ENCODE measurements at regions not wholly inside any gene's neighbourhood (a gene's known extent, or its start where the extent isn't known, plus 50 kb on each side); places are given as distances from the start of the nearest gene placed in this dataset.

DNA sequence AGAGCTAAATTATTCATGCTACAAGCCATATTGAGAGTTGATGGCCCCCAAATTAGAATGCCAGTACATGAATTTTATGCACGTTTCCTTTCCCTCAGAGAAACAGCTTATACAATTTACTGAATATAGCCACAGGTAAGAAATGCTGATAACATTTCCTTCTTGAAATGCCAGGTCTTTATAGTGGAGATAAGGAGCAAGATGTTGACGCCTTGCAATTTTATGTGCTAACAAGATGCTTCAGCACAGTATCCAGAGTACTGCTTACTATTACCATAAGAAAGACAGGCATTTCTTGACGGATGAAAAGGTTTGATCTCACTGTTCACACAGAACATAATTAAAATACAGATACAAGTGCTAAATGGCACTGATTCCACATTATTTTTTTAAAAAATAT is 223.2 kb upstream of the CTSO start:
- Mint-ChIP-seq H3K36me3 (ENCODE audit: low read depth) (no peaks in the 10 kb centered on the region), H3K27me3 (ENCODE audit: low read depth) (no peaks in the 10 kb centered on the region), H3K9me3 (ENCODE audit: low read depth) (peaks cover 4% of the 10 kb centered on the region), H3K4me1 (ENCODE audit: low read depth) (peaks cover 11% of the 10 kb centered on the region), H3K4me3 (ENCODE audit: unreplicated experiment) (no peak overlapping the region), H3K27ac (ENCODE audit: unreplicated experiment) (no peak overlapping the region)
- DNase-seq (ENCODE audit: low spot score) = no peak
- TF ChIP-seq, protein P1, sequence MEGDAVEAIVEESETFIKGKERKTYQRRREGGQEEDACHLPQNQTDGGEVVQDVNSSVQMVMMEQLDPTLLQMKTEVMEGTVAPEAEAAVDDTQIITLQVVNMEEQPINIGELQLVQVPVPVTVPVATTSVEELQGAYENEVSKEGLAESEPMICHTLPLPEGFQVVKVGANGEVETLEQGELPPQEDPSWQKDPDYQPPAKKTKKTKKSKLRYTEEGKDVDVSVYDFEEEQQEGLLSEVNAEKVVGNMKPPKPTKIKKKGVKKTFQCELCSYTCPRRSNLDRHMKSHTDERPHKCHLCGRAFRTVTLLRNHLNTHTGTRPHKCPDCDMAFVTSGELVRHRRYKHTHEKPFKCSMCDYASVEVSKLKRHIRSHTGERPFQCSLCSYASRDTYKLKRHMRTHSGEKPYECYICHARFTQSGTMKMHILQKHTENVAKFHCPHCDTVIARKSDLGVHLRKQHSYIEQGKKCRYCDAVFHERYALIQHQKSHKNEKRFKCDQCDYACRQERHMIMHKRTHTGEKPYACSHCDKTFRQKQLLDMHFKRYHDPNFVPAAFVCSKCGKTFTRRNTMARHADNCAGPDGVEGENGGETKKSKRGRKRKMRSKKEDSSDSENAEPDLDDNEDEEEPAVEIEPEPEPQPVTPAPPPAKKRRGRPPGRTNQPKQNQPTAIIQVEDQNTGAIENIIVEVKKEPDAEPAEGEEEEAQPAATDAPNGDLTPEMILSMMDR (IDR thresholded peaks at IDR 0.05) = no peak

- no peak for DNase-seq (ENCODE audit: low spot score)
- Mint-ChIP-seq H3K27me3 (ENCODE audit: low read depth) (no peaks in the 10 kb centered on the region), H3K36me3 (ENCODE audit: low read depth) (no peaks in the 10 kb centered on the region), H3K4me1 (ENCODE audit: low read depth) (peaks cover 21% of the 10 kb centered on the region), H3K9me3 (ENCODE audit: low read depth) (peaks cover 4% of the 10 kb centered on the region), H3K27ac (ENCODE audit: unreplicated experiment) (no peak overlapping the region), H3K4me3 (ENCODE audit: unreplicated experiment) (no peak overlapping the region)
- TF ChIP-seq, protein P1 (IDR thresholded peaks at IDR 0.05) = no peak
Measured at GRCh38 chr4:156173937-156174336, 220.3 kb upstream of the CTSO start.

GRCh38 chr4:156173486-156173885 is 219.8 kb upstream of the CTSO start:
- TF ChIP-seq, protein P1 (IDR thresholded peaks at IDR 0.05) = no peak
- no peaks in the 10 kb centered on the region for H3K36me3 Mint-ChIP-seq (ENCODE audit: low read depth)
- no peaks in the 10 kb centered on the region for H3K27me3 Mint-ChIP-seq (ENCODE audit: low read depth)

DNA sequence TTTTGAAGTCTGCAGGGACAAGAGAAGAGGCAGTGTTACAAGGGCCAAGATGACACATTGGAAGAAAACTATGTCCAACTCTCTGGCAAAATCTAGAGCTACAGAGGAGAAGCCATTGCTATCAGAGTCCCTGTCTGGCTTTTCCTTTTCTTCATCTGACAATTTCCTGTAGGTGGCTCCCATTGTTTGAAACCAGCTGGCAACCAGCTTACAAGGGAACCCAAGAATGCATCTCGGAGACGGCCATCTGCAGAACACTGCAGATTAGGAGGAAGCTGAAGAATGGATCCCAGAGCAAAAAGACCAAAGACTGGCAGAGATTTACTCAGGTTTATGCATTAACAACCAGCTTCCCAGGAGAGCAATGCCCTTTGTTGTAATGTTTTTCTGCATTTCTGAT is 216.2 kb upstream of the CTSO start:
- Mint-ChIP-seq H3K27ac (ENCODE audit: unreplicated experiment) (no peak overlapping the region), H3K9me3 (ENCODE audit: low read depth) (peaks cover under 1% of the 10 kb centered on the region), H3K4me3 (ENCODE audit: unreplicated experiment) (no peak overlapping the region), H3K4me1 (ENCODE audit: low read depth) (peaks cover 20% of the 10 kb centered on the region), H3K36me3 (ENCODE audit: low read depth) (no peaks in the 10 kb centered on the region), H3K27me3 (ENCODE audit: low read depth) (no peaks in the 10 kb centered on the region)
- TF ChIP-seq, protein P1 (IDR thresholded peaks at IDR 0.05) = no peak
- DNase-seq (ENCODE audit: low spot score) = no peak

More at GRCh38 chr4:156173486-156173885, 219.8 kb upstream of the CTSO start:
- DNase-seq (ENCODE audit: low spot score) = no peak
- no peak overlapping the region for H3K4me3 Mint-ChIP-seq (ENCODE audit: unreplicated experiment)
- H3K27ac Mint-ChIP-seq (ENCODE audit: unreplicated experiment) = no peak overlapping the region
- peaks cover 23% of the 10 kb centered on the region for H3K4me1 Mint-ChIP-seq (ENCODE audit: low read depth)
- H3K9me3 Mint-ChIP-seq (ENCODE audit: low read depth) = peaks cover 4% of the 10 kb centered on the region

GRCh38 chr4:156169011-156169410 is 215.3 kb upstream of the CTSO start:
- Mint-ChIP-seq H3K27ac (ENCODE audit: unreplicated experiment) (peak overlapping the region; percentile 82), H3K4me3 (ENCODE audit: unreplicated experiment) (no peak overlapping the region), H3K36me3 (ENCODE audit: low read depth) (no peaks in the 10 kb centered on the region), H3K27me3 (ENCODE audit: low read depth) (no peaks in the 10 kb centered on the region), H3K9me3 (ENCODE audit: low read depth) (no peaks in the 10 kb centered on the region), H3K4me1 (ENCODE audit: low read depth) (peaks cover 22% of the 10 kb centered on the region)
- TF ChIP-seq, protein P1 (IDR thresholded peaks at IDR 0.05) = peak; percentile 89
- no peak for DNase-seq (ENCODE audit: low spot score)
